PC-9 (cell line): ENCODE measurements at regions not wholly inside any gene's neighbourhood (a gene's known extent, or its start where the extent isn't known, plus 50 kb on each side); places are given as distances from the start of the nearest gene placed in this dataset.

Source experiments
- EZH2 ChIP-seq: fragments of 200-600 bp; sonication (generic); IDR thresholded peaks from 2 replicates; pipeline ENCODE4 v1.8.0; 2017; ENCODE audit warnings: antibody characterized with exemption, low read depth
- TF ChIP-seq, protein P1 (sequence below): fragments of 200-600 bp; sonication (generic); conservative IDR thresholded peaks from 2 replicates; pipeline ENCODE4 v1.6.1; 2017; ENCODE audit warnings: mixed run types, antibody characterized with exemption, mild to moderate bottlenecking, moderate library complexity

DNA sequence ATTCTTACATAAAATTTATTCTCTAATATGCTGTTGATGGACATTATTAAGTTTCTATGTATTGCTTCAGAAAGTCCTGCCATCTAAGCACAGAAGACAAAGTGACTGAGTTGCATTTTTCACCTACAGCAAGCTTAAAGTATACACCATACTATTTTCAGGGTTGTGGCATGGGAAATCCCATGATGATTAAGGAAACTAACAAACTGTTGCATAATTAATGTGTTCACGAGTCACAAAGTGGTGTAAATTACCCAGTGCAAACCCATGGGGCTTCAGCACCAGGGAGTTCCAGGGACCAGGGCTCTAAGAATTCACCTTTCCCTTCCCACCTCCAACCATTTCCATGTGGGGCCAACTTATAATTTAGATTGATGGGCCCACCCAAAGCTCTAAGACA, 81.9 kb upstream of the NR5A2 start:
- TF ChIP-seq, protein P1, sequence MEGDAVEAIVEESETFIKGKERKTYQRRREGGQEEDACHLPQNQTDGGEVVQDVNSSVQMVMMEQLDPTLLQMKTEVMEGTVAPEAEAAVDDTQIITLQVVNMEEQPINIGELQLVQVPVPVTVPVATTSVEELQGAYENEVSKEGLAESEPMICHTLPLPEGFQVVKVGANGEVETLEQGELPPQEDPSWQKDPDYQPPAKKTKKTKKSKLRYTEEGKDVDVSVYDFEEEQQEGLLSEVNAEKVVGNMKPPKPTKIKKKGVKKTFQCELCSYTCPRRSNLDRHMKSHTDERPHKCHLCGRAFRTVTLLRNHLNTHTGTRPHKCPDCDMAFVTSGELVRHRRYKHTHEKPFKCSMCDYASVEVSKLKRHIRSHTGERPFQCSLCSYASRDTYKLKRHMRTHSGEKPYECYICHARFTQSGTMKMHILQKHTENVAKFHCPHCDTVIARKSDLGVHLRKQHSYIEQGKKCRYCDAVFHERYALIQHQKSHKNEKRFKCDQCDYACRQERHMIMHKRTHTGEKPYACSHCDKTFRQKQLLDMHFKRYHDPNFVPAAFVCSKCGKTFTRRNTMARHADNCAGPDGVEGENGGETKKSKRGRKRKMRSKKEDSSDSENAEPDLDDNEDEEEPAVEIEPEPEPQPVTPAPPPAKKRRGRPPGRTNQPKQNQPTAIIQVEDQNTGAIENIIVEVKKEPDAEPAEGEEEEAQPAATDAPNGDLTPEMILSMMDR = no peak
- TF ChIP-seq EZH2 = no peak
